Cardiac fibroblast (primary cell): ENCODE measurements at regions not wholly inside any gene's neighbourhood (a gene's known extent, or its start where the extent isn't known, plus 50 kb on each side); places are given as distances from the start of the nearest gene placed in this dataset.
"Not testable (repeated sequence)": the region's sequence is repeated elsewhere in the genome, so short reads cannot be mapped to it uniquely, and the experiment has no call there.

Experiments
- DNase-seq, 2 donors: peaks; one replicate each; pipeline versions ENCODE4 v3.0.0 to v3.0.0-alpha.2; 2010; ENCODE audit warnings: low read depth in 2 of 2
- H3K4me3 ChIP-seq, 2 donors: replicated peaks in 1 of 2; 1 replicate in 1 of 2; 2 replicates in 1 of 2; pipeline ENCODE4 v1.5.1; 2011; ENCODE audit warnings: low read depth in 2 of 2, low read length in 2 of 2, mild to moderate bottlenecking in 2 of 2, moderate library complexity in 1 of 2
- TF ChIP-seq, protein P1 (sequence below): IDR thresholded peaks from one replicate; pipeline ENCODE4 v1.5.1; 2011; ENCODE audit warnings: low read depth, mild to moderate bottlenecking, low read length, inconsistent platforms

DNA sequence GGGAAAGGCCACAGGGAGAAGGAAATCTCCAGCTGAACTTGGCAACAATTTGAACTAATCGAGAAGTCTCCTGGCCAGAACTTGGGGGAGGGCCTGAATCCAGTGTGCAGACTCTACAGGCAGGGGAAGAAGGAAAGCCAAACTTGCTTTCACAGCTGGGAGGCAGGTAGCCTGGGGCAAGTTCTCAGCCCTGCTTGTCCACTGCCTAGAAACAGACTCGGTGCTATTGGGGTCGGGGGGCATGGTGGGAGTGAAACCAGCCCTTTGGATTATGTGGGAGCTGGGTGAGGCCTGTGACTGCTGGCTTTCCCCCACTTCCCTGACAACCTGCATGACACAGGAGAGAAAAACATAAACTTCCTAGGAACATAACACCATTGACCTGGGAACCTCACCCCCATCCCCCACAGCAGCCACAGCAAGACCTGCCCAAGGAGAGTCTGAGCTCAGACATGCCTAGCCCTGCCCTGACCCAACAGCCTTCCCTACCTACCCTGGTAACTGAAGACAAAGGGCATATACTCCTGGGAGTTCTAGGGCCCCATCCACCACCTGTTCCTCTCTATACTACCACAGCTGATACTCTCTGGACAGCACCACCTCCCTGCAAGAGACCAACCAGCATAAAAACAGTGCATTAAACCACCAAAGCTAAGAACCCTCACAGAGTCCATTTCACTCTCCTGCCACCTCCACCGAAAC is 103.7 kb upstream of the MNS1 start:
- TF ChIP-seq, protein P1, sequence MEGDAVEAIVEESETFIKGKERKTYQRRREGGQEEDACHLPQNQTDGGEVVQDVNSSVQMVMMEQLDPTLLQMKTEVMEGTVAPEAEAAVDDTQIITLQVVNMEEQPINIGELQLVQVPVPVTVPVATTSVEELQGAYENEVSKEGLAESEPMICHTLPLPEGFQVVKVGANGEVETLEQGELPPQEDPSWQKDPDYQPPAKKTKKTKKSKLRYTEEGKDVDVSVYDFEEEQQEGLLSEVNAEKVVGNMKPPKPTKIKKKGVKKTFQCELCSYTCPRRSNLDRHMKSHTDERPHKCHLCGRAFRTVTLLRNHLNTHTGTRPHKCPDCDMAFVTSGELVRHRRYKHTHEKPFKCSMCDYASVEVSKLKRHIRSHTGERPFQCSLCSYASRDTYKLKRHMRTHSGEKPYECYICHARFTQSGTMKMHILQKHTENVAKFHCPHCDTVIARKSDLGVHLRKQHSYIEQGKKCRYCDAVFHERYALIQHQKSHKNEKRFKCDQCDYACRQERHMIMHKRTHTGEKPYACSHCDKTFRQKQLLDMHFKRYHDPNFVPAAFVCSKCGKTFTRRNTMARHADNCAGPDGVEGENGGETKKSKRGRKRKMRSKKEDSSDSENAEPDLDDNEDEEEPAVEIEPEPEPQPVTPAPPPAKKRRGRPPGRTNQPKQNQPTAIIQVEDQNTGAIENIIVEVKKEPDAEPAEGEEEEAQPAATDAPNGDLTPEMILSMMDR: no peak
- no peak overlapping the region for H3K4me3 ChIP-seq
- no peak for DNase-seq

DNA sequence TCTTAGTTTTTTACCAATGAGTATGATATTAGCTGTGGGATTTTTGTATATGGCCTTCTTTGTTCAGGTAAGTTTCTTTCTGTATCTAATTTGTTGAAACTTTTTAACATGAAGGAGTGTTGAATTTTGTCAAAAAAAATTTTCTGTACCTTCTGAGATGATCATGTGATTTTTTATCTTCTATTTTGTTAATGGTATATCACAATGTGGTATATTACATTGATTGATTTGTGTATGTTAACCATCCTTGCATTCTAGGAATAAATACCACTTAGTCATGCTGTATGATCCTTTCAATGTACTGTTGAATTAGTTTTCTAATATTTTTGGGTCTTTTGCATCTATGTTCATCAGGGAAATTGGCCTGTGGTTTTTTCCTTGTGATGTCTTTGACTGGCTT is 92.5 kb upstream of the MNS1 start:
- DNase-seq: no peak
- H3K4me3 ChIP-seq: no peak overlapping the region
- TF ChIP-seq, protein P1: no peak

DNA sequence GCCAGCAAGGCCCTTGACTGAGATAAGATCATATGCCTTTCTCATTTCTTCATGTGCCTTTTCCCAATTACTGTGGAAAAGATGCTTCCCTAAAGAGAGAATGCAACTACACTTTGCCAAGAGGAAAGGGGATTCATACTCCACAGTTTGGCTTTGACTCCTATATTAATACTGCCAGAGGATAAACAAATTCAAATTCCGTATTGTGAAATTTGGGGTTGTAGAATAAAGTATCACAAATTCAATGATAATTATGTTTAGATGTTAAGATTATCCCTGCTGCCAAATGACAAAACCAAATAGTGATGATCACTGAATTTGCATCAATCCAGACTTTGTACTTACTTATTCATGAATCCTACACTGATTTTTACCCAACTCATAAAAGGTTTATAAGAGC is 88.5 kb upstream of the MNS1 start:
- DNase-seq: no peak
- H3K4me3 ChIP-seq: no peak overlapping the region
- TF ChIP-seq, protein P1: no peak

DNA sequence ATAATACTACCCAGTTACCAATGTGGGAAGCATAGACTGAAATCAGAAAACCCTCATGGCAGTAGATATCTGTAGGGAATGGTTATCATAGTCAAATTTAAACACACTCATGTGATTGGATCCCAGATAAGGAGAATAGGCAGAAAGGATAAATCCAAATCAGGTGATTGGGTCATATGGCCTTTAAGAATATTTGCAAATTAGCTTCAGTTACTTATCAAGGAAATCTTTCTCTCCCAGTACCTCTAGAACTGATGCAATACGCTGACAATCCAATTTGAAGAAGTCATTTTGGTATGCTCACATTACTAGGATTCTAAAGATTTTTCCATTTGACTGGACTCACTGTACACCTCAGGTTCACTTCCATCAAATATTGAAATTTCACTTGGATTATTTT is 87.7 kb upstream of the MNS1 start:
- TF ChIP-seq, protein P1: no peak
- no peak for DNase-seq

DNA sequence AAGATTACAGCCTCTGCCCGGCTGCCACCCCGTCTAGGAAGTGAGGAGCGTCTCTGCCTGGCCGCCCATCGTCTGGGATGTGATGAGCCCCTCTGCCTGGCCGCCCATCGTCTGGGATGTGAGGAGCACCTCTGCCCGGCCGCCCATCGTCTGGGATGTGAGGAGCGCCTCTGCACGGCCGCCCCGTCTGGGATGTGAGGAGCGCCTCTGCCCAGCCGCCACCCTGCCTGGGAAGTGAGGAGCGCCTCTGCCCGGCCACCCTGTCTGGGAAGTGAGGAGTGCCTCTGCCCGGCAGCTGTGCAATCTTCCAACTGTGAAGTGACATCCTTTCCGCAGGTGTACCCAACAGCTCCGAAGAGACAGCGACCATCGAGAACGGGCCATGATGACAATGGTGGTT is 75.6 kb upstream of the MNS1 start:
- not testable (repeated sequence) for DNase-seq, H3K4me3 ChIP-seq

More for the DNA sequence above, 87.7 kb upstream of the MNS1 start:
- no peak overlapping the region for H3K4me3 ChIP-seq

DNA sequence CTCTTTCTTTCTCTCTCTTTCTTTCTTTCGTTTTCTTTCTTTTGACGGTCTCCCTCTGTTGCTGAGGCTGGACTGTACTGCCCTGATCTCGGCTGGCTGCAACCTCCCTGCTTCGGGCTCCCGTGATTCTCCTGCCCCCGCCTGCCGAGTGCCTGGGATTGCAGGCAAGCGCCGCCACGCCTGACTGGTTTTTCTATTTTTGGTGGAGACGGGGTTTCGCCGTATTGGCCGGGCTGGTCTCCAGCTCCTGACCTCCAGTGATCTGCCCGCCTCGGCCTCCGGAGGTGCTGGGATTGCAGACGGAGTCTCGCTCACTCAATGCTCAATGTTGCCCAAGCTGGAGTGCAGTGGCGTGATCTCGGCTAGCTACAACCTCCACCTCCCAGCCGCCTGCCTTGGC is 75.2 kb upstream of the MNS1 start:
- H3K4me3 ChIP-seq, DNase-seq: not testable (repeated sequence)

DNA sequence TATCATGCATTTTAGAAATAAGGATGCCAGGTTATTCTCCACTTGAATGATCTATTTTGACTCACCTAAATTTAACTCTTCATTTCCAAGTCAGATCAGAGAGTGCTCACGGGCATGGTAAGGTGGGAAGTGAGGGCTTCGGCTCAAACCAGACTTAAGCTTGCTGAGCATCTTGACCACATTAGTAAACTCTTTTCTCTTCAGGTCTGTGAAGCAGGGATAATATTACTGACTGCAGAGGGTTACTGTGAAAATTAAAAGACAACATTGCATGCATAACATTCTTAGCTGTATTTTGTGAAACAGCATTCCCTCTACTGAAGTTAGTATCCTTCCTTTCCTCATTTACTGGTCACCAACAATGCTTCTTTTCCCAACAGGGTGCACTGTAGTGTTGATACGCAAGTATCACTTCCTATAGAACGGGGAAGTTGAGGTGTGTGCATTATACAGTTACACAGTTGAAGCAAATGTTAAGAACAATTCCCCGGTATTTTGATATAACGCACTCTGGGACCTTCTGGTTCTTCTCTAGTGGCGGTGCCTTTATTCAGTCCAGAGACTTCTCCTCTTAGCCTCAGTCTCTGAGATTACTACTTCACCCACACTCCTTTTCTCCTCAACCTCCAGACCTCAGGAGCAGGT is 74.1 kb upstream of the MNS1 start:
- H3K4me3 ChIP-seq: no peak overlapping the region
- TF ChIP-seq, protein P1: no peak
- DNase-seq: no peak

DNA sequence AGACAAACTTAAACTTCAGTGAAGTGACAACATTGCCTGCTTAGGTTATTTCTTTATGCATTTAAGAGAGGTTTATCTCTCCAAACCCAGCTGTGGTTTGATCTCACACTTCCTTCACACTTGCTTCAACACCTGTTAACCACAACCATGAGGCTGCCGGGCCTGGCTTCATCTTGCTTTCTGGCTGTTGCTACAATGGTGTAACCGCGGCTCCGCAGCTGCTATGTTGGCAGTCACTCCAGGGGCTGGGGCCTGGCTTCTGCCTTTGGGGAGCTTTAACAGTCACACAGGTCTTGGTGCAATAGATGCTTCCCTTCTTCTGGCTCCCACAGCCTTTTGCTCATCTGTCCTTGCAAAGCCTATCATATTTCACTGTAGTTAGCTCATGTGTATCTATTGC is 72.9 kb upstream of the MNS1 start:
- no peak overlapping the region for H3K4me3 ChIP-seq
- TF ChIP-seq, protein P1: no peak
- peak in 1 of 2 donors; percentile 12 for DNase-seq
